Stimulated activated CD4-positive, alpha-beta T cell treated with anti-CD3 and anti-CD28 coated beads, Interleukin-1b, Interleukin-23, amount 100 ng/mL, for 4 hours (primary cell): ENCODE measurements at regions not wholly inside any gene's neighbourhood (a gene's known extent, or its start where the extent isn't known, plus 50 kb on each side); places are given as distances from the start of the nearest gene placed in this dataset.
"Not testable (repeated sequence)": the region's sequence is repeated elsewhere in the genome, so short reads cannot be mapped to it uniquely, and the experiment has no call there.

Experiments used
- DNase-seq, 2 donors: peaks; one replicate each; pipeline ENCODE4 v3.0.0-alpha.2; 2020; ENCODE audit warnings: low read depth in 2 of 2

GRCh38 chr18:71371951-71372605, 1083.2 kb downstream of the SOCS6 start:
- no peak for DNase-seq

- DNase-seq, result no peak
Measured at GRCh38 chr18:71370671-71371445, 1082.0 kb downstream of the SOCS6 start.

- DNase-seq, result no peak
Measured at GRCh38 chr18:71370095-71370494, 1081.2 kb downstream of the SOCS6 start.

GRCh38 chr18:71362140-71362539, 1073.3 kb downstream of the SOCS6 start:
- no peak for DNase-seq

GRCh38 chr18:71355599-71355998, 1066.8 kb downstream of the SOCS6 start:
- DNase-seq, result not testable (repeated sequence)

- DNase-seq, result no peak
Measured at GRCh38 chr18:71352618-71353017, 1063.8 kb downstream of the SOCS6 start.

GRCh38 chr18:71336576-71337210, 1047.8 kb downstream of the SOCS6 start:
- DNase-seq, result no peak

- DNase-seq, result no peak
Measured at GRCh38 chr18:71329563-71329962, 1040.7 kb downstream of the SOCS6 start.

GRCh38 chr18:71329114-71329513, 1040.3 kb downstream of the SOCS6 start:
- DNase-seq, result no peak

- DNase-seq, result no peak
Measured at GRCh38 chr18:71327850-71328249, 1039.0 kb downstream of the SOCS6 start.

- DNase-seq, result no peak
Measured at GRCh38 chr18:71327441-71327840, 1038.6 kb downstream of the SOCS6 start.

GRCh38 chr18:71326826-71327225, 1038.0 kb downstream of the SOCS6 start:
- no peak for DNase-seq

GRCh38 chr18:71324356-71324755, 1035.5 kb downstream of the SOCS6 start:
- no peak for DNase-seq

- DNase-seq, result no peak
Measured at GRCh38 chr18:71322201-71322600, 1033.4 kb downstream of the SOCS6 start.

GRCh38 chr18:71321319-71321718, 1032.5 kb downstream of the SOCS6 start:
- no peak for DNase-seq

- DNase-seq, result no peak
Measured at GRCh38 chr18:71304856-71305255, 1016.0 kb downstream of the SOCS6 start.

- not testable (repeated sequence) for DNase-seq
Measured at GRCh38 chr18:71303743-71304142, 1014.9 kb downstream of the SOCS6 start.

GRCh38 chr18:71301596-71301995, 1012.8 kb downstream of the SOCS6 start:
- DNase-seq, result no peak

GRCh38 chr18:71294201-71294600, 1005.4 kb downstream of the SOCS6 start:
- DNase-seq, result not testable (repeated sequence)

GRCh38 chr18:71293322-71293721, 1004.5 kb downstream of the SOCS6 start:
- no peak for DNase-seq

- no peak for DNase-seq
Measured at GRCh38 chr18:71287268-71287667, 998.4 kb downstream of the SOCS6 start.

- DNase-seq, result no peak
Measured at GRCh38 chr18:71252351-71252865, 963.6 kb downstream of the SOCS6 start.

- no peak for DNase-seq
Measured at GRCh38 chr18:71250191-71250590, 961.3 kb downstream of the SOCS6 start.
